GM18519 (cell line): ENCODE measurements at regions not wholly inside any gene's neighbourhood (a gene's known extent, or its start where the extent isn't known, plus 50 kb on each side); places are given as distances from the start of the nearest gene placed in this dataset.
A peak's percentile ranks its signal among the peaks of the same experiment; 100 is the strongest.
"Not testable (repeated sequence)": the region's sequence is repeated elsewhere in the genome, so short reads cannot be mapped to it uniquely, and the experiment has no call there.

ENCODE experiments used
- ATAC-seq: cut with Tn5 transposase; IDR thresholded peaks from one replicate; pipeline ENCODE4 v1.9.1; 2021; ENCODE audit warnings: mild to moderate bottlenecking, moderate library complexity; ENCODE audit not compliant: unreplicated experiment, low FRiP score

GRCh38 chr5:97568382-97568781 is 385.3 kb upstream of the RIOK2 start:
- ATAC-seq = no peak

DNA sequence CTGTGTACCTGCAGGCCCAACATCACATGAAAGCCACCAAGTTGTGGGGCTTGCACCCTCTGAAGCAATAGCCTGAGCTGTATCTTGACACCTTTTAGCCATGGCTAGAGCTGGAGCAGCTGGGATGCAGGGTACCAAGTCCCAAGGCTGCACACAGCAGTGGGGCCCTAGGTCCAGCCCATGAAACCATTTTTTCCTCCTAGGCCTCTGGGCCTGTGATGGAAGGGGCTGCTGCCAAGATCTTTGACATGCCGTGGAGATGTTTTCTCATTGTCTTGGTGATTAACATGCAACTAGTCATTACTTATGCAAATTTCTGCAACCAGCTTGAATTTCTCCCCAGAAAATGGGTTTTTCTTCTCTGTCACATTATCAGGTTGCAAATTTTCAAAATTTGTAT is 387.2 kb upstream of the RIOK2 start:
- no peak for ATAC-seq

GRCh38 chr5:97575322-97575721 is 392.3 kb upstream of the RIOK2 start:
- no peak for ATAC-seq

- ATAC-seq = no peak
These were observed 393.9 kb upstream of the RIOK2 start for GRCh38 chr5:97576956-97577355.

DNA sequence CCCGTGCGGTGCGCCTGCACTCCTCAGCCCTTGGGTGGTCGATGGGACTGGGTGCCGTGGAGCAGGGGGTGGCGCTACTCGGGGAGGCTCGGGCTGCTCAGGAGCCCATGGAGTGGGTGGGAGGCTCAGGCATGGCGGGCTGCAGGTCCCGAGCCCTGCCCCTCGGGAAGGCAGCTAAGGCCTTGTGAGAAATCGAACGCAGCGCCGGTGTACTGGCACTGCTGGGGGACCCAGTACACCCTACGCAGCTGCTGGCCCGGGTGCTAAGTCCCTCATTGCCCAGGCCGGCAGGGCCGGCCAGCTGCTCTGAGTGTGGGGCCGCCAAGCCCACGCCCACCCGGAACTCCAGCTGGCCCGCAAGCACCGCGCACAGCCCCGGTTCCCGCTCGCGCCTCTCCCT is 396.9 kb upstream of the RIOK2 start:
- ATAC-seq = not testable (repeated sequence)

DNA sequence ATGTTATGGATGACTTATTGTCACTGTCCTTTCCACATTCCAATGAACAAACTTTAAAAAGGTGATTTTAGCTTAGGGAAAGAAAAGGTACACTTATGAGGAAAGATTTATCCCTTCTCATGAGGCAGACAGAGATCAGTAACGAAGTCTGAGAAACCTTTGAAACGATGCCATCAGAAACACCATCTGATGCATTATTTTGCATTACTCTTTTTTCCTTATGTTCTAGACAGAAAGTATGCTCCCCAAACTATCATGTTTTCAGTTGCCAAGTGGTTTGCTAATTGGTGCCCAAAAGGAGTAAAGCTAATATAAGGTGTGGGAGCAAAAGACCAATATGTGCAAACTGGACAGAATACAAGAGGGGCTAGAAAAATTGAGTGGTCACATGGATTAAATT is 397.7 kb upstream of the RIOK2 start:
- ATAC-seq = no peak

GRCh38 chr5:97591781-97592180 is 408.7 kb upstream of the RIOK2 start:
- no peak for ATAC-seq

DNA sequence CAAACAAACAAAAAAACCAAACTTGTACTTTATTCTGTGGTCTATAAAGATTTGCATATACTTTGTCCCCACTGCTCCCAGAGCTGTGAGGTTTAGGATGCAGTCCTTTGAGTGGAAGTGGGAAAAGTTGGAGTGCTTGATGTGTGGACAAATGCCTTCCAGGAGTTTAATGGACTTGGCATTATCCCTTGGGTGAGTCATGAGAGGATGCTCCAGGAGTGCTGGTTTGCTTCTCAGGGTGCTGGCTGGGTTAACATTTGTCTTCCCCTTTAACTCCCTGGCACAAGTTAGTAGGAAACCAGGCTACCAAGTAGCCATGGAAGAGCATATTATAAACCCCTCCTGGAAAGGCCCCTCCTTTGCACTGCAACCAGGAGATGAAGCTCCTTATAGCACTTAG is 417.4 kb upstream of the RIOK2 start:
- ATAC-seq = no peak

GRCh38 chr5:97601651-97602050 is 418.6 kb upstream of the RIOK2 start:
- ATAC-seq = no peak

DNA sequence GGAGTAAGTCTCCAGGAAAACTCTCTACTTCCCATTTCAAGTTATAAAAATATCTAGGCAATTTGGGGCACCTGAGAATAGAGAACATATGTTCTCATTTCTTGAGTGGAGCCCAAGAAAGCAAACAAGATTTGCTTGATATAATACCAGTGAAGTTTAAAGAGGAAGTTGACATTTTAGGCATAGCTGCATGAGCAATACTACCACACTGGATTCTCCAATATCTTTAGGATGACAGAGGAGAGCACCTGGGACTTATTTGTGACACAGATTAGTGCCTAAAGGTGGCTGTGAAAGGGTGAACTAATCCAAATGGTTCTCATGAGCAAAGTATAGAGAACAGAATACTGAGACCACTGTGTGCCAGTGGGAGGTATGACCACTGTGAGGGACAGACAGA is 423.5 kb upstream of the RIOK2 start:
- ATAC-seq = no peak

GRCh38 chr5:97608501-97608900 is 425.5 kb upstream of the RIOK2 start:
- ATAC-seq = no peak

- no peak for ATAC-seq
These were observed 435.7 kb upstream of the RIOK2 start for GRCh38 chr5:97618721-97619120.

- no peak for ATAC-seq
These were observed 440.4 kb upstream of the RIOK2 start for GRCh38 chr5:97623441-97623840.

DNA sequence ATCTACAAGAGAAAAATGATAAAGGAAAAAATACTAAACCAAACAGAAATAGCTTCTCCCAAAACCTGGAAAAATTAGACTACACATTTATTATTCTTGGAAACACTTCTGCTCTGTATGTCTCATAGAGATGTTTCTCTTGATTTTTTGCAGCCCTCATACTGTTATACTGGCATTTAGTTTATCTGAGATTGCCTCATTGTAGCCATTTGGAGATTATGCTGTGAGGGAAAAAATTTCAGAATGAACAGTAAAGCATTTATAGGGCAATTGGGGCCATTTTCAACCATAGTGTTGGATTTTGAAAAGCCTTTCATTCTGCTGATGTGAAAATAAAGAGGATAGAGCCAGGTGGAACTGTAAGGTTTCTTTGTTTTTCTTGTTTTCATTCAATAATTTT is 441.8 kb upstream of the RIOK2 start:
- no peak for ATAC-seq

GRCh38 chr5:97627272-97627671 is 444.2 kb upstream of the RIOK2 start:
- no peak for ATAC-seq

DNA sequence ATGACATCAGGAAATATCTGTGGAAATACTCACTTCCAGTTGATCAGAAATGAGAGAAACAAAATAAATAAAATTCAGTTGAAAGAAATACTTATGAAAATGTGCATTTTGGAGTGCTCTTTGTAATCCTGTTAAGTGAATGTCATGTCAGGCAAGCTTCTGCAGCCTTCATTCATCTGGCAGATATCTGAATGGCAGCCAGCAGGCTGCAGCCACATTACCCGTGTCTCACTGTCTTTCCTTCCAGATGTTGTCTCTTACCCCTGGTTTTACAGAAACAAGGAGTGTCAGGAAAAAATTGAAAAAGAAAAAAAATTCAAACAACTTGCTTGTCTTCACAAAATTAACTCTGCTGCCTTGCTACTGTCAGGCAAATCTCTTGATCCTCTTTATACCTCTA is 445.0 kb upstream of the RIOK2 start:
- no peak for ATAC-seq

- no peak for ATAC-seq
These were observed 445.8 kb upstream of the RIOK2 start for GRCh38 chr5:97628807-97629206.

DNA sequence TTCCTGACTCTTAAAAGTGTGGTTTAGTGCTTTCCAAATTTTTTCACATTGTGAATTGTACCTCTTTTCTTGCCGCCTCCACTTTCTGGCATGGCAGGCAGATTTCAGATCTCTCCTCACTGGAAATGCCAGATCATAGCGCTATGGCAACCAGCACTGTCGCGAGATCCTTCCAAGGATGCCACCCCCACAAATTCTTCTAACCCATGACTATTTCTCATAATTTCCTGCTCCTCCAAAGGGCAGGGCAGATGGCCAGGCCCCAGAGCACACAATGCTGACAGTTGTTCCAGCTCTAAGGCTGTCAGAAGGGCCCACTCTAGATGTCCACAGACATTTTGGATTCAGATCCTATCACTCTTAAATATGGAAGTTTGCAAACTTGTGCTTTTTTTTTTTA is 446.2 kb upstream of the RIOK2 start:
- ATAC-seq = no peak

- ATAC-seq = peak; percentile 80
These were observed 452.5 kb upstream of the RIOK2 start for GRCh38 chr5:97635553-97635952.

DNA sequence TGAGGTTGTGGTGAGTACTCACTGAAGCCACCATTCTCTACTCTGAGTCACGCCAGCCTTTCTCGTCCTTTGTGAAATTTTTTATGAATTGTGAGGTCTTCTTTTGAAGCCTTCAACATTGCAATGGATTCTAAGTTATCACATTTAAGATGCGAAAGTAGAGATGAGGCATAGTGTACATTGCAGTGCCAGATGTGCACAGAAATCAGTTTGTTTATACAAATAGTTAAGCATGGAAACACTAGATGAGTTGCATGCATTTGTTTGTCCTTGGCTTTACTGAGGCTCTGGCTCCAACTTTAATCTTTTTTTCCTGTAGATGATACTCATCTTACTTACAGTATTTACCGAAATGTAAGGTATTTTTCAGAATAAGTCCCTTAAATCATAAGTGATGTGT is 453.7 kb upstream of the RIOK2 start:
- ATAC-seq = no peak

DNA sequence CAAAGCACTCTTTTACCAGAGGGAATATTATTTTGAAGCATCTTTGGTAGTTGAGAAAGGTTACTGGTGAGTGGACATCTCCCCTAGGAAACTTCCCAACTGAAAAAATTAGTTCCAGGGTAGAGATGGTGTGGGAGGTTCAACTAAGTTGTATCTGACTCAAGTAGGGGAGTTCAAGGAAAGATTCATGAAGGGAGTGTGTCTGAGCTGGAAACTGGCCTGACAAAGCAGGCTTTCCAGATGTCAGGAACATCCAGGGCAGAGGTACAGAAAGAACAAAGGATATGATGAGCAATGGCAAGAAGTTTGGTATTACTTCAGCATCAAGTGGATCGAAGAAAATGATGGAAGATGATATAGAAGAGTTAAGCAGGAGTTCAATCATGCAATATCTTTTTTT is 458.0 kb upstream of the RIOK2 start:
- ATAC-seq = no peak

GRCh38 chr5:97644206-97644605 is 461.2 kb upstream of the RIOK2 start:
- no peak for ATAC-seq

DNA sequence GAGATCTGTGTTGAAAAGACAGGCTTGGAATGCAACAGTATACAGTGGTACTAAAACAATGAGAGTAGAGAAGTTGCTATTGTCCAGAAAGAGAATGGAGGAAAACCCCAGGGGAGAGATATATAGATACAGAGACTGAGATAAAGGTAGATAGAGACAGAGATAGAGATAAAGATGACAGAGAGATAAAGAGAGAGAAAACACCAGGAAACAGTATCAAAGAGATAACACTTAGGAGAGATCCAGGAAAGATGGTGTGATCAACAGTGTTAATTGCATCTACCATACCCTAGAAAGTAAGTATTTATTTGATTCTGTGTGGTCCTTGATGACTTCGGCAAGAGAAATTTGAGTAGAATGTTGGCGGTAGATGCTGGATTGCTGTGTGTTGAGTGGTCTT is 461.8 kb upstream of the RIOK2 start:
- ATAC-seq = no peak

DNA sequence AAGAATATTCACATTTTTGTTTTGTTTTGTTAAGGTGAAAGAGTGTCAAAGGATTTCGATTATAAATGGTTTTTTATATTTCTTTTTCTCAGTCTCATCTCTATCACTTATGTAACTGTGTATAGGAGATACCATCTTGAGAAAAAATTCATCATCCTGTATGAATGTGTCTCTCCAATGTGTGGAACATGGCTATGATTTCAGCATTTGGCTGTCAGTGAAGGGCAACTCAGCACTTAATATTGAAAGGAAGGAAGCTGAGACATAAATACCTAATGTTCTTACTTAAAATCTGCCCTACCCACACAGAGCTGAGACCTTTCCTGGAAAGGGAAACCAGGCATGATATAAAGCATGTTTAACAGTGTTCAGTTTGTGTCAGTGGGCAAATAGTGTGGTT is 474.2 kb upstream of the RIOK2 start:
- ATAC-seq = no peak
